NCI-H1417 (cell line): ENCODE measurements at regions not wholly inside any gene's neighbourhood (a gene's known extent, or its start where the extent isn't known, plus 50 kb on each side); places are given as distances from the start of the nearest gene placed in this dataset.

Experiments used
- DNase-seq, 3 experiments: peaks; one replicate each; lab custom pipeline; 2025; lab: John Stamatoyannopoulos, UW

GRCh38 chr14:98935921-98936320 lies 336.1 kb downstream of the BCL11B start:
- DNase-seq: no peak

- DNase-seq: no peak
These were observed 335.0 kb downstream of the BCL11B start for GRCh38 chr14:98937021-98937420.

- no peak for DNase-seq
These were observed 334.1 kb downstream of the BCL11B start for GRCh38 chr14:98937712-98938505.

GRCh38 chr14:98940693-98941437 lies 331.1 kb downstream of the BCL11B start:
- no peak for DNase-seq

GRCh38 chr14:98941481-98941880 lies 330.5 kb downstream of the BCL11B start:
- DNase-seq: no peak

- no peak for DNase-seq
These were observed 328.1 kb downstream of the BCL11B start for GRCh38 chr14:98943907-98944306.

GRCh38 chr14:98944989-98945388 lies 327.0 kb downstream of the BCL11B start:
- DNase-seq: no peak

GRCh38 chr14:98945611-98946570 lies 326.1 kb downstream of the BCL11B start:
- DNase-seq: no peak

GRCh38 chr14:98946940-98947339 lies 325.1 kb downstream of the BCL11B start:
- no peak for DNase-seq

GRCh38 chr14:98947911-98948595 lies 323.9 kb downstream of the BCL11B start:
- DNase-seq: no peak

- DNase-seq: no peak
These were observed 322.9 kb downstream of the BCL11B start for GRCh38 chr14:98949051-98949450.

GRCh38 chr14:98949481-98950135 lies 322.4 kb downstream of the BCL11B start:
- no peak for DNase-seq

GRCh38 chr14:98950353-98950895 lies 321.6 kb downstream of the BCL11B start:
- DNase-seq: no peak

GRCh38 chr14:98951031-98951430 lies 321.0 kb downstream of the BCL11B start:
- DNase-seq: no peak

GRCh38 chr14:98951521-98952152 lies 320.4 kb downstream of the BCL11B start:
- no peak for DNase-seq

- no peak for DNase-seq
These were observed 319.2 kb downstream of the BCL11B start for GRCh38 chr14:98952593-98953350.

GRCh38 chr14:98953551-98954348 lies 318.2 kb downstream of the BCL11B start:
- no peak for DNase-seq

GRCh38 chr14:98954349-98955000 lies 317.5 kb downstream of the BCL11B start:
- DNase-seq: no peak
